Smooth muscle cell (in vitro differentiated cells): ENCODE measurements at regions not wholly inside any gene's neighbourhood (a gene's known extent, or its start where the extent isn't known, plus 50 kb on each side); places are given as distances from the start of the nearest gene placed in this dataset.

Experiments
- DNase-seq: peaks from one replicate; lab custom pipeline; 2025; ENCODE audit not compliant: unreplicated experiment; lab: John Stamatoyannopoulos, UW
- H2AFZ ChIP-seq: fragments of 200-600 bp; sonication (generic); 2 replicates; pipeline ENCODE4 v1.6.0; 2016; ENCODE audit warnings: antibody characterized with exemption, low read depth, mild to moderate bottlenecking
- H3F3A ChIP-seq: fragments of 200-600 bp; sonication (generic); 2 replicates; pipeline ENCODE4 v1.6.0; 2017; ENCODE audit warnings: antibody characterized with exemption, low read depth
- H3K27ac ChIP-seq: fragments of 200-600 bp; sonication (generic); 2 replicates; pipeline ENCODE4 v1.5.1; 2016; ENCODE audit warnings: low read depth, mild to moderate bottlenecking
- H3K27me3 ChIP-seq: fragments of 200-600 bp; sonication (generic); 2 replicates; pipeline ENCODE4 v1.6.1; 2016; ENCODE audit warnings: low read depth, mild to moderate bottlenecking
- H3K36me3 ChIP-seq: fragments of 200-600 bp; sonication (generic); 2 replicates; pipeline ENCODE4 v1.5.1; 2016; ENCODE audit warnings: low read depth
- H3K4me1 ChIP-seq: fragments of 200-600 bp; sonication (generic); 2 replicates; pipeline ENCODE4 v1.5.1; 2016; ENCODE audit warnings: low read depth
- H3K4me2 ChIP-seq: fragments of 200-600 bp; sonication (generic); 2 replicates; pipeline ENCODE4 v1.6.0; 2016; ENCODE audit warnings: mild to moderate bottlenecking
- H3K4me3 ChIP-seq: fragments of 200-600 bp; sonication (generic); 2 replicates; pipeline ENCODE4 v1.5.1; 2016; ENCODE audit warnings: mild to moderate bottlenecking
- H3K79me2 ChIP-seq: fragments of 200-600 bp; sonication (generic); 2 replicates; pipeline ENCODE4 v1.6.0; 2016; ENCODE audit warnings: low read depth, mild to moderate bottlenecking
- H3K9ac ChIP-seq: fragments of 200-600 bp; sonication (generic); 2 replicates; pipeline ENCODE4 v1.6.0; 2016; ENCODE audit warnings: low read depth
- H3K9me3 ChIP-seq: fragments of 200-600 bp; sonication (generic); replicated peaks from 2 replicates; pipeline ENCODE4 v1.5.1; 2016; ENCODE audit warnings: low read depth
- H4K20me1 ChIP-seq: fragments of 200-600 bp; sonication (generic); 2 replicates; pipeline ENCODE4 v1.6.0; 2016; ENCODE audit warnings: low read depth
- CTCF ChIP-seq: fragments of 200-600 bp; sonication (generic); IDR thresholded peaks from 2 replicates; pipeline ENCODE4 v1.5.1; 2017; ENCODE audit warnings: borderline replicate concordance, mild to moderate bottlenecking, antibody characterized with exemption; ENCODE audit not compliant: insufficient read depth, poor library complexity, severe bottlenecking
- WGBS: methylation state at CpG from one replicate; pipeline ENCODE4 v1.1.7; 2016; ENCODE audit warnings: low lambda C conversion rate; 5-methylcytosine and 5-hydroxymethylcytosine counted together

- no peak for TF ChIP-seq CTCF
- no peak for DNase-seq
These were observed 1655.2 kb downstream of the LRRC4C start for GRCh38 chr11:39804271-39804670.

GRCh38 chr11:39786682-39787081, 1672.8 kb downstream of the LRRC4C start:
- Histone ChIP-seq H2AFZ (no peak overlapping the region), H3K9ac (no peak overlapping the region), H3K4me3 (no peak overlapping the region), H4K20me1 (no peaks in the 10 kb centered on the region), H3K4me2 (no peak overlapping the region), H3K4me1 (no peaks in the 10 kb centered on the region), H3K36me3 (no peaks in the 10 kb centered on the region), H3K9me3 (no peaks in the 10 kb centered on the region), H3K27ac (no peak overlapping the region), H3K79me2 (no peaks in the 10 kb centered on the region), H3K27me3 (no peaks in the 10 kb centered on the region), H3F3A (no peaks in the 10 kb centered on the region)
- no peak for DNase-seq
- no peak for TF ChIP-seq CTCF
- 97% methylated on average over 8 of the region's 8 CpGs for WGBS

More at GRCh38 chr11:39804271-39804670, 1655.2 kb downstream of the LRRC4C start:
- no peak overlapping the region for H3K4me3 ChIP-seq
- no peaks in the 10 kb centered on the region for H3K79me2 ChIP-seq
- H3K27me3 ChIP-seq, result no peaks in the 10 kb centered on the region
- no peaks in the 10 kb centered on the region for H3K36me3 ChIP-seq
- H3K4me1 ChIP-seq, result no peaks in the 10 kb centered on the region
- H2AFZ ChIP-seq, result no peak overlapping the region
- no peak overlapping the region for H3K27ac ChIP-seq
- no peaks in the 10 kb centered on the region for H3K9me3 ChIP-seq
- H3K9ac ChIP-seq, result no peak overlapping the region
- no peaks in the 10 kb centered on the region for H4K20me1 ChIP-seq
- H3K4me2 ChIP-seq, result no peak overlapping the region
- H3F3A ChIP-seq, result no peaks in the 10 kb centered on the region

GRCh38 chr11:39786281-39786680, 1673.2 kb downstream of the LRRC4C start:
- TF ChIP-seq CTCF, result no peak
- H2AFZ ChIP-seq, result no peak overlapping the region
- no peaks in the 10 kb centered on the region for H3K27me3 ChIP-seq
- no peak overlapping the region for H3K27ac ChIP-seq
- no peak for DNase-seq
- H3K79me2 ChIP-seq, result no peaks in the 10 kb centered on the region
- no peak overlapping the region for H3K9ac ChIP-seq
- H3K4me1 ChIP-seq, result no peaks in the 10 kb centered on the region
- 93% methylated on average over 9 of the region's 9 CpGs for WGBS
- no peaks in the 10 kb centered on the region for H3K9me3 ChIP-seq
- H3K36me3 ChIP-seq, result no peaks in the 10 kb centered on the region
- no peak overlapping the region for H3K4me2 ChIP-seq
- no peaks in the 10 kb centered on the region for H3F3A ChIP-seq
- H4K20me1 ChIP-seq, result no peaks in the 10 kb centered on the region
- H3K4me3 ChIP-seq, result no peak overlapping the region

GRCh38 chr11:39784873-39785272, 1674.6 kb downstream of the LRRC4C start:
- H3K27me3 ChIP-seq, result no peaks in the 10 kb centered on the region
- no peaks in the 10 kb centered on the region for H3K36me3 ChIP-seq
- no peaks in the 10 kb centered on the region for H3K79me2 ChIP-seq
- no peaks in the 10 kb centered on the region for H3K9me3 ChIP-seq
- no peak overlapping the region for H3K4me2 ChIP-seq
- H3K4me3 ChIP-seq, result no peak overlapping the region
- DNase-seq, result no peak
- WGBS, result 94% methylated on average over 5 of the region's 5 CpGs
- no peak overlapping the region for H2AFZ ChIP-seq
- H3K4me1 ChIP-seq, result no peaks in the 10 kb centered on the region
- H3F3A ChIP-seq, result no peaks in the 10 kb centered on the region
- H4K20me1 ChIP-seq, result no peaks in the 10 kb centered on the region
- no peak overlapping the region for H3K9ac ChIP-seq
- no peak for TF ChIP-seq CTCF
- no peak overlapping the region for H3K27ac ChIP-seq
